Spleen (tissue), 7 donors: ENCODE measurements at regions not wholly inside any gene's neighbourhood (a gene's known extent, or its start where the extent isn't known, plus 50 kb on each side); places are given as distances from the start of the nearest gene placed in this dataset.
"Not testable (repeated sequence)": the region's sequence is repeated elsewhere in the genome, so short reads cannot be mapped to it uniquely, and the experiment has no call there.

Experiments used
- POLR2A ChIP-seq, 3 donors: fragments of 450-650 bp; IDR thresholded peaks; one replicate each; pipeline ENCODE4 v1.5.1; 2017; ENCODE audit warnings: antibody characterized with exemption in 3 of 3, mild to moderate bottlenecking in 1 of 3
- TF ChIP-seq, protein P1 (sequence below), 11 experiments: fragments of 200-600 bp in 7 of 11; fragments of 450-650 bp in 4 of 11; sonication (generic) in 4 of 11; IDR thresholded peaks in 8 of 11; conservative IDR thresholded peaks in 3 of 11; 1 replicate in 7 of 11; 2 replicates in 4 of 11; pipeline versions ENCODE4 v1.4.0 to v1.8.0; 2016 to 2021; ENCODE audit warnings: antibody characterized with exemption in 11 of 11, inconsistent platforms in 4 of 11, mild to moderate bottlenecking in 1 of 11
- donor health status: DM: no; HTN: no; CAD: no; lungs with moderate emphysema.
- donor health status: DM: no; HTN: no; CAD: no.
- donor health status: DM: no; HTN: no; CAD: no.

DNA sequence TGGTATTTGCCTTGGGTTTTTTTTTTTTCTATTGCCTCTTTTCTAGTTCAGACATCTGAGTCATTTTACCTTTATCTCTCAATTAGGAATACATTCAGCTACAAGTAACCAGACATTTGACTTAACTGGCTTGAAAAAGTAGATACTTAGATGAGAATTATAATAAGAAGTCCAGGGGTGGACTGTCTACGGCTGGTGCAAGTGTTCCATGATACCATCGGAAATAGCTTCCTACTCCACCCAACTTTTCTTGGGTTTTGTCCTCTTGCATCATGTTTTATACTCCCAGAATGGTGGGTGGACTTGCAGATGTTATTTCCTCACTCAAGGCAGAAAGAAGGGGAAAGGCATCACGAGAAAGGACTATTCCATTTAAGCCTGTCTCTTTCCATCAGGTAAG lies 104.7 kb downstream of the ARHGAP11B start:
- TF ChIP-seq, protein P1, sequence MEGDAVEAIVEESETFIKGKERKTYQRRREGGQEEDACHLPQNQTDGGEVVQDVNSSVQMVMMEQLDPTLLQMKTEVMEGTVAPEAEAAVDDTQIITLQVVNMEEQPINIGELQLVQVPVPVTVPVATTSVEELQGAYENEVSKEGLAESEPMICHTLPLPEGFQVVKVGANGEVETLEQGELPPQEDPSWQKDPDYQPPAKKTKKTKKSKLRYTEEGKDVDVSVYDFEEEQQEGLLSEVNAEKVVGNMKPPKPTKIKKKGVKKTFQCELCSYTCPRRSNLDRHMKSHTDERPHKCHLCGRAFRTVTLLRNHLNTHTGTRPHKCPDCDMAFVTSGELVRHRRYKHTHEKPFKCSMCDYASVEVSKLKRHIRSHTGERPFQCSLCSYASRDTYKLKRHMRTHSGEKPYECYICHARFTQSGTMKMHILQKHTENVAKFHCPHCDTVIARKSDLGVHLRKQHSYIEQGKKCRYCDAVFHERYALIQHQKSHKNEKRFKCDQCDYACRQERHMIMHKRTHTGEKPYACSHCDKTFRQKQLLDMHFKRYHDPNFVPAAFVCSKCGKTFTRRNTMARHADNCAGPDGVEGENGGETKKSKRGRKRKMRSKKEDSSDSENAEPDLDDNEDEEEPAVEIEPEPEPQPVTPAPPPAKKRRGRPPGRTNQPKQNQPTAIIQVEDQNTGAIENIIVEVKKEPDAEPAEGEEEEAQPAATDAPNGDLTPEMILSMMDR (IDR thresholded peaks at IDR 0.05 in 8 of 11, conservative IDR thresholded peaks at IDR 0.05 in 3 of 11): not testable (repeated sequence)
- TF ChIP-seq POLR2A (IDR thresholded peaks at IDR 0.05): not testable (repeated sequence)
